WERI-Rb-1 (cell line): ENCODE measurements at regions not wholly inside any gene's neighbourhood (a gene's known extent, or its start where the extent isn't known, plus 50 kb on each side); places are given as distances from the start of the nearest gene placed in this dataset.

ENCODE experiments used
- DNase-seq: peaks from one replicate; pipeline ENCODE4 v3.0.0-alpha.2; 2020
- H3K27ac ChIP-seq: fragments of 250-450 bp; sonication (Bioruptor Pico); 2 replicates; pipeline ENCODE4 v1.5.1; 2020; ENCODE audit warnings: mild to moderate bottlenecking, moderate library complexity
- H3K27me3 ChIP-seq: fragments of 250-450 bp; sonication (Bioruptor Pico); 2 replicates; pipeline ENCODE4 v1.5.1; 2021; ENCODE audit warnings: mild to moderate bottlenecking, low read depth, moderate library complexity; ENCODE audit not compliant: insufficient read depth, severe bottlenecking
- H3K36me3 ChIP-seq: fragments of 250-450 bp; sonication (Bioruptor Pico); 2 replicates; pipeline ENCODE4 v1.5.1; 2020; ENCODE audit warnings: mild to moderate bottlenecking, moderate library complexity
- H3K4me3 ChIP-seq: 2 replicates; pipeline ENCODE4 v1.5.1; 2011; ENCODE audit warnings: low read depth, mild to moderate bottlenecking, control low read depth, low read length
- H3K9me3 ChIP-seq: fragments of 250-450 bp; sonication (Bioruptor Pico); 2 replicates; pipeline ENCODE4 v1.5.1; 2021; ENCODE audit warnings: mild to moderate bottlenecking, moderate library complexity; ENCODE audit not compliant: severe bottlenecking
- CTCF ChIP-seq: IDR thresholded peaks from 2 replicates; pipeline ENCODE4 v1.5.1; 2011; ENCODE audit warnings: low read depth, mild to moderate bottlenecking, control low read depth, inconsistent platforms, low read length

DNA sequence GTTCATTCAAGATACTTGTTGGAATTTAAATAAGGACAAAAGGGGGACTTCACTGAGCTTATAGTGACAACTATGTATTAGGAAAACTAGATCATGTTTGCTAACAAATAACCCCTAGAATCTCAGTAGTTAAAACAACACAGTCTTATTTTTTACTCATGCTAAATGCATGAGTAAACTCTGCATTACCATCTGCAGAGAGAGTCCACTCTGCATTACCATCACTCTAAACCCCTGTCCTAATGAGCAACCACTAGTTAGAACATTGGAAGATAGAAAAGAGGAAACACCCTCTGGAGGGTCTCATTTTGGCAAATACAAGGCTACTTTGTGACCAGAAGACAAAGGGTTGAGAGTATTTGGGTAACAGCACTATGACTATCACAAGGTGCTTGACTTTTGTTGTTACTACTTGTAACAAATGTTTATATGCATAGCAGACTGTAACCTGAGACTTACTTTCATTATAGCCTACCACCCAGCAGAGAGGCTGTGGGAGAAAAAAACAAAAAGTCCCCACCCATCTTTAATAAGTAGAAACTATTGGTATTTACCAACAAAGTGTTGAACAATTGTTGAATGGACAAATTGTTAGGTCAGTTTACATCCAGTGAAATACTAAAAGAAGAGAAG is 99.1 kb downstream of the OXSM start:
- Histone ChIP-seq H3K27ac (no peak overlapping the region), H3K4me3 (no peak overlapping the region), H3K9me3 (no peaks in the 10 kb centered on the region), H3K36me3 (no peaks in the 10 kb centered on the region), H3K27me3 (no peaks in the 10 kb centered on the region)
- no peak for DNase-seq
- no peak for TF ChIP-seq CTCF

DNA sequence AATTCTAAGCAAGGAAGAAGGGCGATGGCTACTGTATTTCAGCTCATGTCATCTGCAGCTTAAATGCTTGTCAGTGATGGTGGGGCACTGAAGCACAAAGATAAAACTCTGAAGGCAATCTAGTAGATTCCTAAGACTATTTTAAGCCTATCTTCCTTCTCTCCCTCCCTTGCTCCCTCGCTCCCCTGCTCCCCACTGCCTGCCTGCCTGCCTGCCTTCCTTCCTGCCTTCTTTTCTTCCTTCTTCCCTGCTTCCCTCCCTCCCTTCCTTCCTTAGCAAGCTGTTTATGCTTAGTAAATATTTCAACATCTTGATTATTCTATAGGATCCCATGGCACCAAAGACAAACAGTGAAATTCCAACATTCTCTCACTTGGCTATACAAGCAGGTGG is 99.6 kb downstream of the OXSM start:
- no peak for DNase-seq
- Histone ChIP-seq H3K9me3 (no peaks in the 10 kb centered on the region), H3K27ac (no peak overlapping the region), H3K36me3 (no peaks in the 10 kb centered on the region), H3K4me3 (no peak overlapping the region), H3K27me3 (no peaks in the 10 kb centered on the region)
- TF ChIP-seq CTCF = no peak

- Histone ChIP-seq H3K27me3 (no peaks in the 10 kb centered on the region), H3K27ac (no peak overlapping the region), H3K36me3 (no peaks in the 10 kb centered on the region), H3K9me3 (no peaks in the 10 kb centered on the region), H3K4me3 (no peak overlapping the region)
- DNase-seq = no peak
- no peak for TF ChIP-seq CTCF
Observed at GRCh38 chr3:25894101-25894500, 104.2 kb downstream of the OXSM start.

GRCh38 chr3:25895031-25895430 is 105.1 kb downstream of the OXSM start:
- H3K9me3 ChIP-seq = no peaks in the 10 kb centered on the region
- no peak overlapping the region for H3K4me3 ChIP-seq
- no peaks in the 10 kb centered on the region for H3K36me3 ChIP-seq
- DNase-seq = no peak
- no peak for TF ChIP-seq CTCF
- H3K27ac ChIP-seq = no peak overlapping the region
- H3K27me3 ChIP-seq = no peaks in the 10 kb centered on the region

- Histone ChIP-seq H3K4me3 (no peak overlapping the region), H3K27ac (no peak overlapping the region), H3K9me3 (no peaks in the 10 kb centered on the region), H3K27me3 (no peaks in the 10 kb centered on the region), H3K36me3 (no peaks in the 10 kb centered on the region)
- DNase-seq = no peak
- no peak for TF ChIP-seq CTCF
Observed at GRCh38 chr3:25895443-25895842, 105.6 kb downstream of the OXSM start.

DNA sequence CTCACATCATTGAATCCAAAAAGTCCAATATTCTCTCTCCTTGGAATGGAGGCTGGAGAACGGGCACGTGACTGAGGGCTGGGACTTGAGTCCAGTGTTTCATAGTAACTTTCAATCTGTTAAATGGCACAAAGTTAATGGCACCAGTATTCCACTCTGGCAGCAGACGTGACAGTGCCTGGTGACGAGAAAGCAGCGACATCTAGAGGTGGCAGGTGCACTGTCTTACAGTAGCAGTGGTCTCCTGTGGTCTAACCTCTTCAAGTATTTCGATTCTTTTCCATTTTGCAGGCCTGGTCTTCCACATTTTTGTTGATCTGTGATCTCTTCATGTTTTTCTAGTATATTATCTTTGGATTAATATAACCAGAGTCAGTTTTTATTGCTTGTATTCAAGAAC is 107.1 kb downstream of the OXSM start:
- Histone ChIP-seq H3K27me3 (no peaks in the 10 kb centered on the region), H3K9me3 (no peaks in the 10 kb centered on the region), H3K27ac (no peak overlapping the region), H3K4me3 (no peak overlapping the region), H3K36me3 (no peaks in the 10 kb centered on the region)
- peak; percentile 32 for DNase-seq
- TF ChIP-seq CTCF = peak; percentile 57
